ENCODE measurements at regions not wholly inside any gene's neighbourhood (a gene's known extent, or its start where the extent isn't known, plus 50 kb on each side); places are given as distances from the start of the nearest gene placed in this dataset.
A peak's percentile ranks its signal among the peaks of the same experiment; 100 is the strongest.

DNA sequence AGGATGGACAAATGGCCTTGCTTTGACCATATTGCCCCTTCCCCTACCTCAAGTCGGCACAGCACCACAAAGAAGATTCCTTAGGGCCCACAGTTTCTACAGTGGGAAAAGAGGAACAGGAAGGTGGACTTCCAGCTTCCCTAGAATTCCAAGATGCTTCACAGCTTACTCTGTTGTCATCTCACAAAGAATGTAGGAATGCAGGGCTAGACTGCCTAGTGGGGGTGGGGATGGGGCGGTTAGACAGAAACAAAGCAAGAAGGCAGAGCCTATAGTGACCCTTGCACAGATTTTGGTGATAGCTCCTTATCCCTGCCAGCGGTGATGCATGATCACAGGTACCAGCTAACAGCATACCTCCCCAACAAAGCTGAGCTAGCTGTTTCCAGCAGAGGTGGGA lies 607.6 kb upstream of the MAN1A1 start:
- DNase-seq (ENCODE audit: low read depth) (no peak), FAIRE-seq (no peak)
- Histone ChIP-seq H3K4me3 (ENCODE audit: low read depth, low read length) (no peak overlapping the region), H3K27me3 (ENCODE audit: control insufficient read depth, insufficient read depth, low read length) (no peaks in the 10 kb centered on the region), H3K36me3 (ENCODE audit: control insufficient read depth, insufficient read depth, low read length) (no peaks in the 10 kb centered on the region)
- TF ChIP-seq, protein P1, sequence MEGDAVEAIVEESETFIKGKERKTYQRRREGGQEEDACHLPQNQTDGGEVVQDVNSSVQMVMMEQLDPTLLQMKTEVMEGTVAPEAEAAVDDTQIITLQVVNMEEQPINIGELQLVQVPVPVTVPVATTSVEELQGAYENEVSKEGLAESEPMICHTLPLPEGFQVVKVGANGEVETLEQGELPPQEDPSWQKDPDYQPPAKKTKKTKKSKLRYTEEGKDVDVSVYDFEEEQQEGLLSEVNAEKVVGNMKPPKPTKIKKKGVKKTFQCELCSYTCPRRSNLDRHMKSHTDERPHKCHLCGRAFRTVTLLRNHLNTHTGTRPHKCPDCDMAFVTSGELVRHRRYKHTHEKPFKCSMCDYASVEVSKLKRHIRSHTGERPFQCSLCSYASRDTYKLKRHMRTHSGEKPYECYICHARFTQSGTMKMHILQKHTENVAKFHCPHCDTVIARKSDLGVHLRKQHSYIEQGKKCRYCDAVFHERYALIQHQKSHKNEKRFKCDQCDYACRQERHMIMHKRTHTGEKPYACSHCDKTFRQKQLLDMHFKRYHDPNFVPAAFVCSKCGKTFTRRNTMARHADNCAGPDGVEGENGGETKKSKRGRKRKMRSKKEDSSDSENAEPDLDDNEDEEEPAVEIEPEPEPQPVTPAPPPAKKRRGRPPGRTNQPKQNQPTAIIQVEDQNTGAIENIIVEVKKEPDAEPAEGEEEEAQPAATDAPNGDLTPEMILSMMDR (IDR thresholded peaks at IDR 0.05; ENCODE audit: insufficient read depth, low read length, severe bottlenecking): no peak

DNA sequence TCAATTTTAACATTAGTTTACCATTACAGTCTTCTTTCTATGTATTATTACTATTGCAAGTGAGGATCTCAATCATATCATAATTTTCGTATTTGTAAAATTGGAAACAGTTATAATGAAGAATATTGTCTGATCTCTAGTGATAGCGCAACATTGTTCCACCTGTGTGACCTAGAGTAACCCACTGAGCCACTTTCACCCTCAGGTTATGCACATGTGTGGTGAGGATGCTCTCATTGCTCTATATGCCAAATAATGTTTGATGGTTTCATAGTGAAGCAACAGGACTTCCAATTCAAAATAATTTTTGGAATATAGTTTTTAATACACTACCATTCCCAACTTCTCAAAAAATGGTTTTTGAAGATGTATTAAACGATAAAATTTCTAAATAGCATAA lies 603.1 kb upstream of the MAN1A1 start:
- TF ChIP-seq, protein P1 (IDR thresholded peaks at IDR 0.05; ENCODE audit: insufficient read depth, low read length, severe bottlenecking): no peak
- no peak for FAIRE-seq

DNA sequence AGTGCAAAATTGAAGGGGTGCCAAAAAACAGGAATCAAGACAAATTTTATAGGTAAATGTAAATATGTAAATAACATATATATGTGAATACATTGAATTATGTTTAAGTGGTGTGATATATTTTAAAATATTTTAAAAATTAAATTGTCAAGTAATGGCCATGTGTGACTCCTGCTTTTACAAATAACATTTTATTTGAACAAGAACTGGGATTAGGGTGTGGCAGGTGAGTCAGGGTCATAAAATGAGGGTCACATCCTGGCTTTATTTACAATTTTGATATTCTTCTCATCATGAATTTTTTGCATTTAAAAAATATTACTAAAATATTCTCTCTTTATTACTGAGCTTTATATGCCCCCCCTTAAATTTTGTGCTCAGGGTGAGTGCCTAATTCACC lies 601.1 kb upstream of the MAN1A1 start:
- FAIRE-seq (no peak), DNase-seq (ENCODE audit: low read depth) (peak; percentile 34)
- no peak overlapping the region for H3K4me3 ChIP-seq (ENCODE audit: low read depth, low read length)
- no peaks in the 10 kb centered on the region for H3K36me3 ChIP-seq (ENCODE audit: control insufficient read depth, insufficient read depth, low read length)
- TF ChIP-seq, protein P1 (IDR thresholded peaks at IDR 0.05; ENCODE audit: insufficient read depth, low read length, severe bottlenecking): no peak
- H3K27me3 ChIP-seq (ENCODE audit: control insufficient read depth, insufficient read depth, low read length): no peaks in the 10 kb centered on the region

More for the DNA sequence above, 603.1 kb upstream of the MAN1A1 start:
- no peak for DNase-seq (ENCODE audit: low read depth)
- no peaks in the 10 kb centered on the region for H3K27me3 ChIP-seq (ENCODE audit: control insufficient read depth, insufficient read depth, low read length)
- no peaks in the 10 kb centered on the region for H3K36me3 ChIP-seq (ENCODE audit: control insufficient read depth, insufficient read depth, low read length)
- H3K4me3 ChIP-seq (ENCODE audit: low read depth, low read length): no peak overlapping the region

DNA sequence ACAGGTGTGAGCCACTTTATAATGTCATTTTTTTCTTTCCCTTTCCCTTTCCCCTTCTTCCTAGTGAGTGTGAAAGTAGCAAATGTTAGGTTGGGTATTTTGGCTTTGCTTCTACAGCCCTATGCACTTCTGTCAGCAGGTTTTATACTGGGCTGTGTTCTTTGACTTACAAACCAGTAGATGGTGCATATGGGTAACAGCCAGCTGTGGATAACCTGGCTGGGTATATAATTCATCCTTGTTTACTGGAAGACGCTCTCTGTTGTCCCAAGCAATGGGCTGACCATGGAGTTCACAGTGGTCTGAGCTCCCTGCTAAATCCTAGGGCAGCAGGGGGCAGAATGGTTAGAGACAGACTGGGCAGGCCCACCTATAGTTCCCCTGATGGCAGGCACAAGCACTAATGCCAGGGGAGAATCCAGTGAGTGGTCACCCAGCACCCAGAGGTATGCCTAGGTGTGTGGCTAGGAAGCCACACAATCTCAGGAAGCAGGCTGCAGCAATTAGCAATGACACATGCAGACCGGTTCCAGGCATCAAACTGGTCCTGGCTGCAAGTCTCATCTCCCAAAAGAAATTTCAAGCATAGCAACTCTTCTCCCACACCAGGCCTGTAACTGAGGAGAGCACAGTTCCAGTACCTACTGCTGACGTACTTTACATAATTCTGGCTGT lies 592.7 kb upstream of the MAN1A1 start:
- no peak for FAIRE-seq
- Histone ChIP-seq H3K4me3 (ENCODE audit: low read depth, low read length) (no peak overlapping the region), H3K27me3 (ENCODE audit: control insufficient read depth, insufficient read depth, low read length) (no peaks in the 10 kb centered on the region), H3K36me3 (ENCODE audit: control insufficient read depth, insufficient read depth, low read length) (no peaks in the 10 kb centered on the region)
- TF ChIP-seq, protein P1 (IDR thresholded peaks at IDR 0.05; ENCODE audit: insufficient read depth, low read length, severe bottlenecking): no peak
- DNase-seq (ENCODE audit: low read depth): no peak

DNA sequence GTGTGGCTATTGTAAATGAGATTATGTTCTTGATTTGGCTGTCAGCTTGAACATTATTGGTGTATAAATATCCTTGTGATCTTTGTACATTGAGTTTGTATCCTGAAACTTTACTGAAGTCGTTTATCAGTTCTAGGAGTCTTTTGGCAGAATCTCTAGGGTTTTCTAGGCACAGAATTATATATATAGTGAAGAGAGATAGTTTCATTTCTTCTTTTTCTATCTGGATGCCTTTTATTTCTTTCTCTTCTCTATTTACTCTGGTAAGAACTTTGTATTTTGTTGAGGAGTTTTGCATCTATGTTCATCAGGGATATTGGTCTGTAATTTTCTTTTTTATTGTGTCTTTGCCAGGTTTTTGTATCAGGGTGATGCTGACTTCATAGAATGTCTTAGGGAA lies 589.2 kb upstream of the MAN1A1 start:
- no peak for FAIRE-seq
- no peaks in the 10 kb centered on the region for H3K27me3 ChIP-seq (ENCODE audit: control insufficient read depth, insufficient read depth, low read length)
- TF ChIP-seq, protein P1 (IDR thresholded peaks at IDR 0.05; ENCODE audit: insufficient read depth, low read length, severe bottlenecking): no peak

DNA sequence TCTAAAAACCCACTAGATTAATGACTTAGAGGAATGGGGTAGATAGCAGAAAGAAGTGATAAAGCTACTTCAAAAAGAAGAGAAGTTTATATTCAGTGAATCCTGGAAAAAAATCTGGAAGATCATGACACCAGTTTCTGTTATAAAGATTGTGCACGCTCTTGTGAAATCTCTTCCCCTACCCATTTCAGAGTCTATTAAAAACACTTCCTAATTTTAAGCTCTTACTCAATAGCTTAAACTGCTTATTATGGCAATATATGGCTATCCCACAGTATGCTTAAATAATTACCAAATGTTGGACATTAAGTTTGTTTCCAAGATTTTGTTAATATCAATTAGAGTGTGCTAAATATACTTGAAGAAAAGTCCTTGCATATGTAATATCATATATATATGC lies 585.3 kb upstream of the MAN1A1 start:
- FAIRE-seq: no peak
- no peaks in the 10 kb centered on the region for H3K36me3 ChIP-seq (ENCODE audit: control insufficient read depth, insufficient read depth, low read length)
- TF ChIP-seq, protein P1 (IDR thresholded peaks at IDR 0.05; ENCODE audit: insufficient read depth, low read length, severe bottlenecking): no peak
- no peak for DNase-seq (ENCODE audit: low read depth)
- H3K4me3 ChIP-seq (ENCODE audit: low read depth, low read length): no peak overlapping the region
- H3K27me3 ChIP-seq (ENCODE audit: control insufficient read depth, insufficient read depth, low read length): no peaks in the 10 kb centered on the region

More for the DNA sequence above, 589.2 kb upstream of the MAN1A1 start:
- no peaks in the 10 kb centered on the region for H3K36me3 ChIP-seq (ENCODE audit: control insufficient read depth, insufficient read depth, low read length)
- no peak overlapping the region for H3K4me3 ChIP-seq (ENCODE audit: low read depth, low read length)
- DNase-seq (ENCODE audit: low read depth): no peak

Data from bronchial epithelial cell (primary cell).